Neural cell (in vitro differentiated cells): ENCODE measurements at regions not wholly inside any gene's neighbourhood (a gene's known extent, or its start where the extent isn't known, plus 50 kb on each side); places are given as distances from the start of the nearest gene placed in this dataset.
"Not testable (repeated sequence)": the region's sequence is repeated elsewhere in the genome, so short reads cannot be mapped to it uniquely, and the experiment has no call there.

ENCODE experiments used
- H2AFZ ChIP-seq: fragments of 200-600, 300-800 bp; sonication (generic), shearing (Covaris generic); 2 replicates; pipeline ENCODE4 v1.6.0; 2014; ENCODE audit warnings: low read depth, mild to moderate bottlenecking, antibody characterized with exemption, low read length, moderate library complexity
- H3F3A ChIP-seq: fragments of 200-600 bp; shearing (Covaris generic); 2 replicates; pipeline ENCODE4 v1.6.1; 2016; ENCODE audit warnings: mild to moderate bottlenecking, moderate library complexity, mixed read lengths, antibody characterized with exemption, low read length; ENCODE audit not compliant: insufficient read depth, poor library complexity, severe bottlenecking
- H3K27ac ChIP-seq: fragments of 200-600, 300-800 bp; sonication (generic), shearing (Covaris generic); 2 replicates; pipeline ENCODE4 v1.5.1; 2014; ENCODE audit warnings: mild to moderate bottlenecking, low read length, moderate library complexity
- H3K27me3 ChIP-seq: fragments of 300-800, 200-600 bp; sonication (generic), shearing (Covaris generic); 2 replicates; pipeline ENCODE4 v1.6.0; 2014; ENCODE audit warnings: mild to moderate bottlenecking, low read depth, low read length, moderate library complexity; ENCODE audit not compliant: insufficient read depth
- H3K36me3 ChIP-seq: fragments of 300-800, 200-600 bp; sonication (generic), shearing (Covaris generic); 2 replicates; pipeline ENCODE4 v1.5.1; 2014; ENCODE audit warnings: mild to moderate bottlenecking, antibody characterized with exemption, low read length, moderate library complexity; ENCODE audit not compliant: insufficient read depth
- H3K4me2 ChIP-seq: fragments of 300-800, 200-600 bp; sonication (generic), shearing (Covaris generic); 2 replicates; pipeline ENCODE4 v1.6.0; 2014; ENCODE audit warnings: mild to moderate bottlenecking, low read length
- H3K4me3 ChIP-seq: fragments of 300-800, 200-600 bp; sonication (generic), shearing (Covaris generic); 2 replicates; pipeline ENCODE4 v1.5.1; 2014; ENCODE audit warnings: mild to moderate bottlenecking, low read length, moderate library complexity
- H3K79me2 ChIP-seq: fragments of 200-600 bp; shearing (Covaris generic); replicated peaks from 2 replicates; pipeline ENCODE4 v1.6.0; 2014; ENCODE audit warnings: mild to moderate bottlenecking, low read length, moderate library complexity; ENCODE audit not compliant: insufficient read depth
- H3K9ac ChIP-seq: fragments of 300-800, 200-600 bp; sonication (generic), shearing (Covaris generic); 2 replicates; pipeline ENCODE4 v1.6.1; 2016; ENCODE audit warnings: mild to moderate bottlenecking, low read length, mixed read lengths
- H3K9me2 ChIP-seq: fragments of 200-600 bp; shearing (Covaris generic); 2 replicates; pipeline ENCODE4 v1.6.1; 2016; ENCODE audit warnings: mild to moderate bottlenecking, low read length, mixed read lengths; ENCODE audit not compliant: insufficient read depth
- H3K9me3 ChIP-seq: fragments of 200-600, 300-800 bp; sonication (generic), shearing (Covaris generic); 2 replicates; pipeline ENCODE4 v1.6.1; 2016; ENCODE audit warnings: mild to moderate bottlenecking, mixed run types, low read length, moderate library complexity, mixed read lengths
- H4K20me1 ChIP-seq: fragments of 200-600 bp; shearing (Covaris generic); 2 replicates; pipeline ENCODE4 v1.6.1; 2016; ENCODE audit warnings: mild to moderate bottlenecking, mixed run types; ENCODE audit not compliant: insufficient read depth
- MXI1 ChIP-seq: fragments of 450-650 bp; conservative IDR thresholded peaks from 2 replicates; pipeline ENCODE4 v1.6.1; 2014; ENCODE audit warnings: antibody characterized with exemption, mild to moderate bottlenecking; ENCODE audit not compliant: poor library complexity, severe bottlenecking
- RAD21 ChIP-seq: fragments of 450-650 bp; conservative IDR thresholded peaks from 2 replicates; pipeline ENCODE4 v1.6.1; 2014; ENCODE audit warnings: antibody characterized with exemption, mild to moderate bottlenecking, moderate library complexity

DNA sequence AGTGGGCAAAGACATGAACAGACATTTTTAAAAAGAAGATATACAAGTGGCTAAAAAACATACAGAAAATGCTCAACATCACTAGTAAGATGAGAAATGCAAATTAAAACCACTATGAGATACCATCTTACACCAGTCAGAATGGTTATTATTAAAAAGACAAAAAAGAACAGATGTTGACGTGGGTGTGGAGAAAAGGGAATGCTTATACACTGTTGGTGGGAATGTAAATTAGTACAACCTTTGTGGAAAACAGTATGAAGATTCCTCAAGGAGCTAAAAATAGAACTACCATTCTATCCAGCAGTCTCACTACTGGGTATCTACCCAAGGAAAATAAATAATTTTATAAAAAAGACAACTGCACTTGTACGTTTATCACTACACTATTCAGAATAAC lies 73.9 kb downstream of the EBNA1BP2 start:
- Histone ChIP-seq H3K27me3 (no peaks in the 10 kb centered on the region), H3K9me2 (no peaks in the 10 kb centered on the region), H3K4me2 (no peak overlapping the region), H2AFZ (no peak overlapping the region), H3K4me3 (no peak overlapping the region), H3F3A (no peaks in the 10 kb centered on the region), H3K79me2 (no peaks in the 10 kb centered on the region), H3K27ac (no peak overlapping the region), H4K20me1 (no peaks in the 10 kb centered on the region), H3K9ac (no peak overlapping the region), H3K36me3 (no peaks in the 10 kb centered on the region), H3K9me3 (no peaks in the 10 kb centered on the region)
- TF ChIP-seq RAD21, result no peak

DNA sequence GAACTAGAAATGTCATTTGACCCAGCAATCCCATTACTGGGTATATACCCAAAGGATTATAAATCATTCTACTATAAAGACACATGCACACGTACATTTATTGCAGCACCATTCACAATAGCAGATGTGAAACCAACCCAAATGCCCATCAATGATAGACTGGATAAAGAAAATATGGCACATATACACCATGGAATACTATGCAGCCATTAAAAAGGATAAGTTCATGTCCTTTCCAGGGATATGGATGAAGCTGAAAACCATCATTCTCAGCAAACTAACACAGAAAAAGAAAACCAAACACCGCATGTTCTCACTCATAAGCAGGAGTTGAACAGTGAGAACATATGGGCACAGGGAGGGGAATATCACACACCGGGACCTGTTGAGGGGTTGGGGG lies 75.6 kb downstream of the EBNA1BP2 start:
- H3K4me2 ChIP-seq, H3K4me3 ChIP-seq, H3K36me3 ChIP-seq, H4K20me1 ChIP-seq, H3K9ac ChIP-seq, H3K27ac ChIP-seq, H3K27me3 ChIP-seq, H3F3A ChIP-seq, H3K79me2 ChIP-seq, H3K9me2 ChIP-seq, H3K9me3 ChIP-seq, H2AFZ ChIP-seq: not testable (repeated sequence)

DNA sequence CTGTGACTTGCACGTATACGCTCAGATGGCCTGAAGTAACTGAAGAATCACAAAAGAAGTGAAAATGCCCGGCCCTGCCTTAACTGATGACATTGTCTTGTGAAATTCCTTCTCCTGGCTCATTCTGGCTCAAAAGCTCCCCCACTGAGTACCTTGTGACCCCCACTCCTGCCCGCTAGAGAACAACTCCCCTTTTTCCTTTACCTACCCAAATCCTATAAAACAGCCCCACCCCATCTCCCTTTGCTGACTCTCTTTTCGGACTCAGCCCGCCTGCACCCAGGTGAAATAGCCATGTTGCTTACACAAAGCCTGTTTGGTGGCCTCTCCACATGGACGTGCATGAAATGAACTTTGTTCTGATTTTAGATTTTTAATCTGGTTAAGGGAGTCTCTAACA lies 81.3 kb downstream of the EBNA1BP2 start:
- not testable (repeated sequence) for H3K4me2 ChIP-seq, H3K9me2 ChIP-seq, H3K27me3 ChIP-seq, H3K4me3 ChIP-seq, H3K36me3 ChIP-seq, H3K9me3 ChIP-seq, H3K9ac ChIP-seq, H4K20me1 ChIP-seq, H3K79me2 ChIP-seq, H3F3A ChIP-seq, H3K27ac ChIP-seq, H2AFZ ChIP-seq

GRCh38 chr1:43090157-43090556 lies 81.9 kb downstream of the EBNA1BP2 start:
- H3K36me3 ChIP-seq, H3K79me2 ChIP-seq, H2AFZ ChIP-seq, H4K20me1 ChIP-seq, H3K4me2 ChIP-seq, H3F3A ChIP-seq, H3K9me3 ChIP-seq, H3K9ac ChIP-seq, H3K27ac ChIP-seq, H3K4me3 ChIP-seq, H3K27me3 ChIP-seq, H3K9me2 ChIP-seq: not testable (repeated sequence)

DNA sequence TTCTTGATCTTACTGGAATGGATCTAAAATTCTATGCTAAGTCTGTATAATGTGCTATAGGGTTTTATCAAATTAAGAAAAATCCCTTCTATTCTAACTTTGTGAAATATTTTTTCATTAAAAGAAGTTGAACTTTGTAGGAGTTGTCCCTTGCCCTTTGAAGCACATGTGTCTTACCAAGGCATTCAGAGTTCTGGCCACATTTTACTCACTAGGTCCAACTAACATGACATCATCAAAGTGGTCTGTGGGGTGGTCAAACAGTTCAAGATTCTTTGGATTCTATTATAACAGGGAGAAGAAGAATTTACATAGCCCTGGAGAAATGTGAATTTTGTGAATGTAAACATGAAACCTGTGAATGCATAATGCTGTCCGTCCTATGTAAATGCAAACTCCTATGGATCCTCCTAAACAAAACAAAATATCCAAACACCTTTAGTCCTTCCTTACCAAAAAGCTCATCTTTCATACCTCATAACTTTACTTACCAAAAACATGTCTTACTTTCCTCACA lies 88.7 kb downstream of the EBNA1BP2 start:
- Histone ChIP-seq H3K36me3 (no peaks in the 10 kb centered on the region), H4K20me1 (no peaks in the 10 kb centered on the region), H3K79me2 (no peaks in the 10 kb centered on the region), H3K9ac (no peak overlapping the region), H3K9me3 (no peaks in the 10 kb centered on the region), H3K4me3 (no peak overlapping the region), H3K9me2 (no peaks in the 10 kb centered on the region), H3K27me3 (no peaks in the 10 kb centered on the region), H3K27ac (no peak overlapping the region), H3K4me2 (no peak overlapping the region), H2AFZ (no peak overlapping the region), H3F3A (no peaks in the 10 kb centered on the region)
- no peak for TF ChIP-seq MXI1
